ENCODE measurements at regions not wholly inside any gene's neighbourhood (a gene's known extent, or its start where the extent isn't known, plus 50 kb on each side); places are given as distances from the start of the nearest gene placed in this dataset.

GRCh38 chr17:14579716-14580115 is 278.8 kb downstream of the HS3ST3B1 start:
- TF ChIP-seq CTCF (CRISPR knock-in tag; IDR thresholded peaks at IDR 0.05) (no peak), ZBTB21 (CRISPR knock-in tag; IDR thresholded peaks at IDR 0.05) (no peak), ZNF138 (CRISPR knock-in tag; IDR thresholded peaks at IDR 0.05; ENCODE audit: low read depth) (no peak), GTF3A (CRISPR knock-in tag; conservative IDR thresholded peaks at IDR 0.05) (no peak), XRCC5 (optimal IDR thresholded peaks at IDR 0.05; ENCODE audit: low read length) (no peak), HIVEP1 (CRISPR knock-in tag; IDR thresholded peaks at IDR 0.05) (no peak), DNMT1 (CRISPR knock-in tag; IDR thresholded peaks at IDR 0.05) (no peak), ASH2L (IDR thresholded peaks at IDR 0.05; ENCODE audit: insufficient read length, low read depth, low read length) (no peak), TBL1XR1 (IDR thresholded peaks at IDR 0.05; ENCODE audit: borderline replicate concordance, low read length, partially characterized antibody) (no peak)

Data from HepG2 (cell line).